ENCODE measurements at regions not wholly inside any gene's neighbourhood (a gene's known extent, or its start where the extent isn't known, plus 50 kb on each side); places are given as distances from the start of the nearest gene placed in this dataset.
A peak's percentile ranks its signal among the peaks of the same experiment; 100 is the strongest.

- no peak for FAIRE-seq
- no peak for TF ChIP-seq CTCF (IDR thresholded peaks at IDR 0.05; ENCODE audit: insufficient read depth, missing control alignments)
- DNase-seq (ENCODE audit: insufficient read length, low spot score), result no peak
Measured at GRCh38 chrX:43504394-43504793, 151.7 kb upstream of the MAOA start.

- no peak for TF ChIP-seq CTCF (IDR thresholded peaks at IDR 0.05; ENCODE audit: insufficient read depth, missing control alignments)
- DNase-seq (ENCODE audit: insufficient read length, low spot score) (no peak), FAIRE-seq (no peak)
Measured at GRCh38 chrX:43505769-43506168, 150.3 kb upstream of the MAOA start.

- no peak for DNase-seq (ENCODE audit: insufficient read length, low spot score)
- no peak for FAIRE-seq
- TF ChIP-seq CTCF (IDR thresholded peaks at IDR 0.05; ENCODE audit: insufficient read depth, missing control alignments), result no peak
Measured at GRCh38 chrX:43508694-43509093, 147.4 kb upstream of the MAOA start.

- DNase-seq (ENCODE audit: insufficient read length, low spot score), result no peak
- no peak for TF ChIP-seq CTCF (IDR thresholded peaks at IDR 0.05; ENCODE audit: insufficient read depth, missing control alignments)
- no peak for FAIRE-seq
Measured at GRCh38 chrX:43510209-43510608, 145.9 kb upstream of the MAOA start.

GRCh38 chrX:43513085-43513484, 143.0 kb upstream of the MAOA start:
- no peak for TF ChIP-seq CTCF (IDR thresholded peaks at IDR 0.05; ENCODE audit: insufficient read depth, missing control alignments)
- FAIRE-seq (no peak), DNase-seq (ENCODE audit: insufficient read length, low spot score) (no peak)

- FAIRE-seq (no peak), DNase-seq (ENCODE audit: insufficient read length, low spot score) (no peak)
- no peak for TF ChIP-seq CTCF (IDR thresholded peaks at IDR 0.05; ENCODE audit: insufficient read depth, missing control alignments)
Measured at GRCh38 chrX:43514820-43515219, 141.3 kb upstream of the MAOA start.

GRCh38 chrX:43522582-43522981, 133.5 kb upstream of the MAOA start:
- no peak for TF ChIP-seq CTCF (IDR thresholded peaks at IDR 0.05; ENCODE audit: insufficient read depth, missing control alignments)

More at GRCh38 chrX:43522582-43522981, 133.5 kb upstream of the MAOA start:
- DNase-seq (ENCODE audit: insufficient read length, low spot score), result no peak
- FAIRE-seq, result peak; percentile 53

Measured in D721Med (cell line).